Progenitor cell of endocrine pancreas (in vitro differentiated cells): ENCODE measurements at regions not wholly inside any gene's neighbourhood (a gene's known extent, or its start where the extent isn't known, plus 50 kb on each side); places are given as distances from the start of the nearest gene placed in this dataset.

Experiments
- DNase-seq: peaks from one replicate; pipeline ENCODE4 v3.0.0; 2021; ENCODE audit warnings: low spot score; ENCODE audit not compliant: unreplicated experiment
- H3K27ac Mint-ChIP-seq: 2 replicates; pipeline ENCODE4 v1.8.0; 2021; ENCODE audit warnings: mild to moderate bottlenecking, moderate library complexity, mixed read lengths
- H3K27me3 Mint-ChIP-seq: 2 replicates; pipeline ENCODE4 v1.8.0; 2021; ENCODE audit warnings: mixed read lengths
- H3K36me3 Mint-ChIP-seq: 2 replicates; pipeline ENCODE4 v1.8.0; 2022; ENCODE audit warnings: mixed read lengths; ENCODE audit not compliant: insufficient read depth
- H3K4me1 Mint-ChIP-seq: 2 replicates; pipeline ENCODE4 v1.8.0; 2021; ENCODE audit warnings: low read depth, mixed read lengths
- H3K4me3 Mint-ChIP-seq: 2 replicates; pipeline ENCODE4 v1.8.0; 2021; ENCODE audit warnings: low read depth, mild to moderate bottlenecking, moderate library complexity, mixed read lengths
- H3K9me3 Mint-ChIP-seq: 2 replicates; pipeline ENCODE4 v1.8.0; 2021; ENCODE audit warnings: low read depth, mixed read lengths
- TF ChIP-seq, protein P1 (sequence below): fragments of 200-600 bp; sonication (generic); IDR thresholded peaks from one replicate; pipeline ENCODE4 v1.5.0; 2021; ENCODE audit warnings: antibody characterized with exemption, mild to moderate bottlenecking; ENCODE audit not compliant: unreplicated experiment

DNA sequence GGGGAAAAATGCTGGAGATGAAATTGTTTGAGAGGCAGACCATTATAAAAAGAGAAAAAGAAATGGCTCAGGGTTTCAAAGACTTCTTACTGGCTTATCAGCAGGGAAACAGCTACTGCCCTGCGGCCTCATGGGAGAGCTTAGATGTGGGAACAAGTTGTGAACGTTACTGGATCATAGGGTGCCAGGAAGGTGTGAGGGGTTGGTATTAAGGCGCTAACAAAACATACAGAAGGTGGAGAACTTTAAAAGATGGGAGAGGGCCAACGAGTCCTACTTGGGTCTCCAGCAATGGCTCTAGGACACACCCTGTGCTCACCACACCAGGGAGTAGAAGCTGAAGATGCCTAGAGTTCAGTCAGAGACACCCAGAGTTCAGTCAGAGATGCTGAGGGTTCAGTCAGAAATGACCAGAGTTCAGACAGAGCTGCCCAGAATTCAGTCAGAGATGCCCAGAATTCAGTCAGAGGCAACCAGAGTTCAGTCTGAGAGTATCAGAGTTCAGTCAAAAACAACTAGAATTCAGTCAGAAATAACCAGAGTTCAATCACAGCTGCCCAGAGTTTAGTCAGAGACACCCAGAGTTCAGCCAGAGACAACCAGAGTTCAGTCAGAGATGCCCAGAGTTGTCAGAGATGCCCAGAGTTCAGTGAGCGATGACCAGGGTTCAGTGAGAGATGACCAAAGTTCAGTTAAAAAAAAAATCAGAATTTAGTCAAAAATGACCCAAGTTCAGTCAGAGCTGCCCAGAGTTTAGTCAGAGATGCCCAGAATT lies 1103.6 kb downstream of the BCL11B start:
- Mint-ChIP-seq H3K27me3 (peaks cover 36% of the 10 kb centered on the region), H3K4me1 (no peaks in the 10 kb centered on the region), H3K27ac (no peak overlapping the region)

DNA sequence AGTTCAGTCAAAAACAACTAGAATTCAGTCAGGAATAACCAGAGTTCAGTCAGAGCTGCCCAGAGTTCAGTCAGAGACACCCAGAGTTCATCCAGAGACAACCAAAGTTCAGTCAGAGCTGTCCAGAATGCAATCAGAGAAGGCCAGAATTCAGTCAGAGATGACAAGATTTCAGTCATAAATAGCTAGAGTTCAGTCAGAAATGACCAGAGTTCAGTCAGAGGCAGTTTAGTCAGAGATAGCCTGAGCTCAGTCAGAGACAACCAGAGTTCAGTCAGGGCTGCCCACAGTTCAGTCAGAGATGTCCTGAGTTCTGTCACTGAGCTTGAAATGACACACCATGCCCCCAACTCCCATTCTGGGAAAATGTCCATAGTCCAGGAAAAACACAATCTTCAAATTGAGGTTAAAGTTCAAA lies 1102.8 kb downstream of the BCL11B start:
- no peak overlapping the region for H3K27ac Mint-ChIP-seq
- H3K27me3 Mint-ChIP-seq: peaks cover 31% of the 10 kb centered on the region
- no peaks in the 10 kb centered on the region for H3K36me3 Mint-ChIP-seq
- no peaks in the 10 kb centered on the region for H3K9me3 Mint-ChIP-seq
- no peak overlapping the region for H3K4me3 Mint-ChIP-seq
- H3K4me1 Mint-ChIP-seq: no peaks in the 10 kb centered on the region
- no peak for DNase-seq
- TF ChIP-seq, protein P1, sequence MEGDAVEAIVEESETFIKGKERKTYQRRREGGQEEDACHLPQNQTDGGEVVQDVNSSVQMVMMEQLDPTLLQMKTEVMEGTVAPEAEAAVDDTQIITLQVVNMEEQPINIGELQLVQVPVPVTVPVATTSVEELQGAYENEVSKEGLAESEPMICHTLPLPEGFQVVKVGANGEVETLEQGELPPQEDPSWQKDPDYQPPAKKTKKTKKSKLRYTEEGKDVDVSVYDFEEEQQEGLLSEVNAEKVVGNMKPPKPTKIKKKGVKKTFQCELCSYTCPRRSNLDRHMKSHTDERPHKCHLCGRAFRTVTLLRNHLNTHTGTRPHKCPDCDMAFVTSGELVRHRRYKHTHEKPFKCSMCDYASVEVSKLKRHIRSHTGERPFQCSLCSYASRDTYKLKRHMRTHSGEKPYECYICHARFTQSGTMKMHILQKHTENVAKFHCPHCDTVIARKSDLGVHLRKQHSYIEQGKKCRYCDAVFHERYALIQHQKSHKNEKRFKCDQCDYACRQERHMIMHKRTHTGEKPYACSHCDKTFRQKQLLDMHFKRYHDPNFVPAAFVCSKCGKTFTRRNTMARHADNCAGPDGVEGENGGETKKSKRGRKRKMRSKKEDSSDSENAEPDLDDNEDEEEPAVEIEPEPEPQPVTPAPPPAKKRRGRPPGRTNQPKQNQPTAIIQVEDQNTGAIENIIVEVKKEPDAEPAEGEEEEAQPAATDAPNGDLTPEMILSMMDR: no peak

More for the DNA sequence above, 1103.6 kb downstream of the BCL11B start:
- Mint-ChIP-seq H3K9me3 (no peaks in the 10 kb centered on the region), H3K36me3 (no peaks in the 10 kb centered on the region), H3K4me3 (no peak overlapping the region)
- TF ChIP-seq, protein P1: no peak
- DNase-seq: no peak

DNA sequence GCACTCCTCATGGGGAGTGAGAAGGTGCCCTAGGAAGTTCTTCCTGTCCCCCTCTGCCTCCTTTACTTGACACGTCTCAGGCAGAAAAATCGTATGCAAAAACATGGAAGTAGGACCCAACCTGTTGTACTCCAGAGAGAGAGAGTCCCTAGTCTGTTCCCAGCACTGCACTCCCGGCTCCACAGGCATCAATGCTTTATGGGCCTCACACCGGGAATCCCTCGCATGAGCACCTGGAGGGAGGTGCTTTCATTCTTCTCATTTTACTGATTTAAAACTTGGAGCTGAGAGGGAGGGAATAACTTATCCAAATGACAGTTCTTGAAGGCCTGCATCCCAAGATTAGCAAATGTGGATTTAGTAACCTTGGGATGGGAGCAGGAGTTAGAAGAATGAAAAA lies 1101.4 kb downstream of the BCL11B start:
- Mint-ChIP-seq H3K27me3 (peaks cover 29% of the 10 kb centered on the region), H3K4me3 (no peak overlapping the region), H3K4me1 (no peaks in the 10 kb centered on the region), H3K9me3 (no peaks in the 10 kb centered on the region), H3K36me3 (no peaks in the 10 kb centered on the region), H3K27ac (no peak overlapping the region)
- TF ChIP-seq, protein P1: no peak
- DNase-seq: no peak

DNA sequence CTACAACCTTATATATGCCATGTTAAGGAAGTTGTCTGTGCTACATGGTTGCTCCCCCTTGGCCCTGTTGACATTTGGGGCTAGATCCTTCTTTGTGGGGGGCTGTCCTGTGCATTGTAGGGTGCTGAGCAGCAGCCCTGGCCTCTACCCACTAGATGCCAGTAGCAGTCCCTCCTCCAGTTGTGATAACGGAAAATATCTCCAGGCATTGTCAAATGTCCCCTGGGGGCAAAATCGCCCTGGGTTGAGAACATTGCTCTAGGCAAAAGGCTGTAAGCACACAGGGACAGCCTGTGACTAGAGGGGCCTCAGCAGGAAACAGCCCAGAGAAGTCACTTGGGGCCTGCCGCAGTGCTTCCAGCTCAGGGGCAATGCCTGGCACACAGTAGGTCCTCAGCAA lies 1100.3 kb downstream of the BCL11B start:
- Mint-ChIP-seq H3K9me3 (no peaks in the 10 kb centered on the region), H3K27me3 (peaks cover 37% of the 10 kb centered on the region), H3K4me3 (no peak overlapping the region), H3K36me3 (no peaks in the 10 kb centered on the region), H3K4me1 (no peaks in the 10 kb centered on the region), H3K27ac (no peak overlapping the region)
- TF ChIP-seq, protein P1: no peak
- no peak for DNase-seq

DNA sequence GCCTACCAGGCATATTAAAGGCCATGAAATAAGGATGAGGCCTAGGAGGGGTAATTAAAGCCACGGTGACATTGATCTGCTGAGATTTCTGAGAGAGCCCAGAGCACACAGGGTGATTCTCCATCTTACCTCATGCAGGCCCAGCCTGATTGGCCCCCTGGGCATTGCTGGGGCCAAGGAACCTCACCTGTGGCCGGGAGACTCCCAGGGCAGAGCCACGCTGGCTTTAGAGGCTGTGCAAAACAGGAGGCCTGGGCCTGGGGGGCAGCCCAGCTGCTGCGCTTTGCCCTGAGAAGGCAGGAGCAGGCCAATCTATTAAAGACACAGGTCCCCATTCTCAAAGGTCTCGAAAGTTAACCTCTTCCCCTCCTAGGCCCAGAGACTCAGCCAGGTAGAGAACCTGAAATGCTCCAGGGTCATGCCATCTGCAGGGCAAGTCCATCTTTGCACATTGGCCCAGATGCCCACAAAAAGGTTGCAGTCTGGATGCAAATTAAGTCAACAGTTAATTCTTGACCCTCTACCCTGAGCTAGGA lies 1099.7 kb downstream of the BCL11B start:
- Mint-ChIP-seq H3K27me3 (peaks cover 38% of the 10 kb centered on the region), H3K4me3 (no peak overlapping the region), H3K9me3 (no peaks in the 10 kb centered on the region), H3K4me1 (no peaks in the 10 kb centered on the region), H3K36me3 (no peaks in the 10 kb centered on the region), H3K27ac (no peak overlapping the region)
- TF ChIP-seq, protein P1: no peak
- DNase-seq: no peak
